T-helper 2 cell (primary cell): ENCODE measurements at regions not wholly inside any gene's neighbourhood (a gene's known extent, or its start where the extent isn't known, plus 50 kb on each side); places are given as distances from the start of the nearest gene placed in this dataset.
"Not testable (repeated sequence)": the region's sequence is repeated elsewhere in the genome, so short reads cannot be mapped to it uniquely, and the experiment has no call there.

Experiments used
- DNase-seq, 5 experiments: peaks; one replicate each; pipeline versions ENCODE4 v3.0.0 to v3.0.0-alpha.2; 2012 to 2022

DNA sequence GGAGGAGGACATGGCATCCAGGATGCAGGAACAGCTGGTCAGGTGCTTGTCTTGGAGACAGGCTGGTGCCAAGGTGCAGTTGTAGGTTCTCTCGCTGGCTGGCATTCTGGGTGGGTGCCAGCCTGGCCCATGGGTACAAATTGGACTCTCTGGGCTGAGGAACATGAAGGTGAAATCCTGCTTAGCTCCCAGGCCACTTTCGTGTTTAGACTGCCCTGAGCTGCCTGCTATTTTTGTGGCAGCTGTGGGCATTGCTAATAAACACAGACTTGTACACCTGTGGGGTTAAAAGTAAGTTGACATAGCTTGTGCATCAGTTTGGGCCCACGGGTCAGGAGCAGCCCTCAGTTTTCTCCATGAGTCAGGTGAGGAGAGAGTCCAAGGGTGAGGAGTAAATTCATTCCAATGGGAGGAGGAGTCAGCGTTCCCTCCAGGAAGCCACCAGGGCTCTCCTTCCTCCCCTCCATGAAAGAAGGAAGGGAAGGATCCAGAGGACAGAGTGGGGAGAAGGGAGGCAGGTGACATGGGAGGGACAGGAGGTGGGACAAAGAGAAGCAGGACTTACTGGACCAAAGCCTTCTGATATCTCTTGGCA, 380.0 kb downstream of the GLRX3 start:
- DNase-seq = no peak

DNA sequence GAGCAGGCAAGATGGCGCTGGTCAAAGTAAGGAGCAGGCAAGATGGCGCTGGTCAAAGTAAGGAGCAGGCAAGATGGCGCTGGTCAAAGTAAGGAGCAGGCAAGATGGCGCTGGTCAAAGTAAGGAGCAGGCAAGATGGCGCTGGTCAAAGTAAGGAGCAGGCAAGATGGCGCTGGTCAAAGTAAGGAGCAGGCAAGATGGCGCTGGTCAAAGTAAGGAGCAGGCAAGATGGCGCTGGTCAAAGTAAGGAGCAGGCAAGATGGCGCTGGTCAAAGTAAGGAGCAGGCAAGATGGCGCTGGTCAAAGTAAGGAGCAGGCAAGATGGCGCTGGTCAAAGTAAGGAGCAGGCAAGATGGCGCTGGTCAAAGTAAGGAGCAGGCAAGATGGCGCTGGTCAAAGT, 382.7 kb downstream of the GLRX3 start:
- DNase-seq = not testable (repeated sequence)

- no peak for DNase-seq
Measured at GRCh38 chr10:130519791-130520190, 383.6 kb downstream of the GLRX3 start.

DNA sequence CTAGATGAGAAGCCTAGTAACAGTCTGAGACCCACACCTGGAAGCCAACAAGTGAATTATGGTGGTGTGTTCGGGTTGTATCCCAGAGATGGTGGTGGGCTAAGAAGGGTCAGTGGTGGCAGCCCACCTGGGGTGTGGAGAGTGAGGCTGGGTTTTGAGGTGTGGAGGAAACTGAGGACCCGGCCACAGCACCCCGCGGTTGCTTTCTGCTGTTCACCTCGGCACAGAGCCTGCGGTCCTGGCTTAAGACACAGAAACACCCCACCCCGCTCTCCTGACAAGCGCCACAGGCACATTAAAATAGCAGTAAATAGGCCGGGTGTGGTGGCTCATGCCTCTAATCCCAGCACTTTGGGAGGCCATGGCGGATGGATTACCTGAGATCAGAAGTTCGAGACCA, 395.1 kb downstream of the GLRX3 start:
- no peak for DNase-seq

DNA sequence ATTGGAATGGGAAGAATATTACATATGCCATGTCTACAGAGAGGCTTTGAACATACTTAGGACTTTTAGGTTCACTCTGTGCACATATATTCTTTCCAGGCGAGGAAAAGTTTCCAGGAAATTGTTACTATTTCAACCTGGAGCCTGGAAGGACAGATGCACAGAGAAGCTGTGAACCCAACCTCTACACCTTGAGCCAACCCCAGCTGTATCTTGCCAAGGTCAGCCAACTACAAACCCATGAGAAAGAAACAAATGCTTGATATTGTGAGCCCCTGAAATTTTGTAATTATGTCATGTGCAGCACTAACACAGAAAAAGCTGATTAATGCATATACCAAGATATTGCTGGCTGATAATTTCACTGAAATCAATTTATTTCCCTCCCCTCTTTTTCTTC, 404.9 kb downstream of the GLRX3 start:
- no peak for DNase-seq

- DNase-seq = no peak
Measured at GRCh38 chr10:130542761-130543160, 406.6 kb downstream of the GLRX3 start.

GRCh38 chr10:130543794-130544193, 407.6 kb downstream of the GLRX3 start:
- DNase-seq = no peak

DNA sequence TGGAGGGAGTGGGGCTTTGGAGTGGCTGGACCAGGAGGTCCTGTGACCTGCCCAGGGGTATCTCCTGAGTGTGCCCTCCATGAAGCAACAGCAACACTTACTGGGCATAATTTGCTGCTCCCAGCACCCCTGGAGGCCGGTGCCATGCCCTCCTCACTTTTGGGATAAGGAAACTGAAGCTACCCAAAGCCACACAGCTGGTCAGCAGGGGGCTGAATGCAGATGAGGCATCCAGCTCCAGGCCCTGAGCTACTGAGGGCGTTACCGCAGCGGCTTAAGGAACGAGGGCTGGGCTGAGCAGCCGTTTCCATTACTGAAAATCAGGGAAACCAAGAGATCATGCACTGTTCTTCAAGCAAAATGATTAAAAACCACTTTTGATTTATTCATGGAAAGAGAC, 408.9 kb downstream of the GLRX3 start:
- DNase-seq = no peak

- DNase-seq = no peak
Measured at GRCh38 chr10:130545697-130546096, 409.5 kb downstream of the GLRX3 start.

DNA sequence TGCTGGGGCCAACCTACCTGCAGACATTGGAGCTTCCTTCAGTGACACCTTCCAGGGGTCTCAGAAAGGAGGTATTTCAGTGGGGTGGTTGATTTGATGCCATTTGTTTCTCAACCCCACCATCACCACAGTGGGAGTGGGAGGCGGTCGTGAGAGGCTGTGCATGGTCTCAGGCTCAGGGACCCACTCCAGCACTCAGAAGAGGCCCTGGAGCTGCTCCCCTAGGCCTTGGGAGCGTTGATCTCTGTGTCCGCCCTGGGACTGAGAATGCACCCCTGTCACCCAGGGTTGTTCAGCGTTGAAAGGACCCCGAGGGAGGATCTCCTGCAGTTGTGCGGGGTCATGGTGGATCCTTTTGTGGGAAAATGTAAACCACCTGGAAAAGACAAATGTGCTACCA, 410.6 kb downstream of the GLRX3 start:
- no peak for DNase-seq

DNA sequence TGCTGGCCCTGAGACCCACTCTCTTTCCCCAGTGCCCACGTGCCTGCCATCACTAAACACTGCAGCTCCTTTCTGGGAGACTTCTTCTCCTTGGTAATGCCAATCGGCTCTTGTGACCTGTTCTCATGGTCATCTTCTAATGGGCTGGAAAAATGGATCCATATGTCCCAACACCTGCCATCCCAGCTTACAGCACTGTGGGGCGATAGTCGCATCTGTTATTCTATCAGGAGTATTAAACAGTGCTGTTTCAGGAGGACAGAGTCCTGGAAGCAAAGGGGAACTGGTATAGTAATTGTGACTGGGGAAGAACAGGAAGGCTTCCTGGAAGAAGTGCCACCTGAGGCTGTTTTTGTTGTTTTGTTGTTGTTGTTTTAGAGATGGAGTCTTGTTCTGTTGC, 411.2 kb downstream of the GLRX3 start:
- no peak for DNase-seq

- DNase-seq = no peak
Measured at GRCh38 chr10:130550952-130551674, 414.9 kb downstream of the GLRX3 start.

DNA sequence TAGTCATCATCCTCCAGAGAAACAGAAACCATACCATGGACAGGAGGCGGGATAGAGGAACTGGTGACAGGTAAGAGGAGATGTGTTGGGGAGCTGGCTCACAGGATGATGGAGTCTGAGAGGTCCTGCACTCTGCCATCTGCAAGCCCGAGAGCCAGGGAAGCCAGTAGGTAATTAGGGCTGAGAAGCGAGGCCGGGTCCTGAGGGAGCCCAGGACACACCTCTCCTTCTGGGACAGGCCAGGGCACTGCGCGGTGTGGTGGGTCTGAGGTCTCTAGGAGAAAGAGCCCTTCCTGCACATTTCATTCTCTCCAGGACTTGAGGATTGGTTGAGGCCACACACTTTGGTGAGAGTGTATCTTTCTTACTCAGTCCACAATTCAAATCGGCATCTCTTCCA, 415.5 kb downstream of the GLRX3 start:
- DNase-seq = no peak

- no peak for DNase-seq
Measured at GRCh38 chr10:130553826-130554225, 417.6 kb downstream of the GLRX3 start.

- no peak for DNase-seq
Measured at GRCh38 chr10:130554701-130555410, 418.7 kb downstream of the GLRX3 start.

- no peak for DNase-seq
Measured at GRCh38 chr10:130555411-130555750, 419.2 kb downstream of the GLRX3 start.

- no peak for DNase-seq
Measured at GRCh38 chr10:130557181-130557845, 421.1 kb downstream of the GLRX3 start.

DNA sequence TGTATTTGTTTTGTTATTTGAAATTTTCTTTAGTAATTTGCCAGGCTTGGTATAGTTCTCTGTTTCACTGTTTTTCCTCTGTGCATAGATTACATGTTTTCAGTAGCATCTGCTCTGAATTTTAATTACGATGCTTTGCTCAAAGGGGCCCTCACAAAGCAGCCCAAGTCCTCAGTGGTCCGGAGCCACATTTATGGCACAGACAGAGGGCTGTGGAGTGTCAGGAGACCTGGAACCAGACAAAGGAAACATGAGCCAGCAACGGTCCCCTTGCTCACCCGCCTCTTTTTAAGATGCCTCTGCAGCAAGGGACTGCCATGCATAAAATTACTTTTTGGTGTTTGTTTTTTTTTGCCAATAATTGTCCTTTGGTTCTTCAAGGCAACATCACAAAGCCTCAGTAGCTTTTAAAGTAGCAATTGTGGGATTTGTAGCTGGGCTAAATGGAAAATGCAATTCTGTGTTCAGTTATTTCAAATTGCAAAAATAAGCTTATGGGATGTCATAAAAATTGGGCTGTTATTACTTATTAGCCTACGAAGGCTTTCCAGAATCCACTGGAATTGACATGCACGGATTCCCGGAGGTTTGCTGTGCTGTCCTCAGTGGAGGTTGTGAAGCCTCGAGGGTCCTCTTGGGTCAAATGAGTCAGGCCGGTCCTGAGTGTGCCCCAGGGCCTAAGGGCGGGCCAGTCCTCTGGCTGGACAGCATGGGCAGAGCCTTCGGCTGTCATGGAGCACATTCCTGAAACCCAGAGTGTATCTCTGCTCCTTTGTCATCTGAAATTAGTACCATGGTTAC, 422.8 kb downstream of the GLRX3 start:
- DNase-seq = no peak

- no peak for DNase-seq
Measured at GRCh38 chr10:130559547-130559880, 423.3 kb downstream of the GLRX3 start.

DNA sequence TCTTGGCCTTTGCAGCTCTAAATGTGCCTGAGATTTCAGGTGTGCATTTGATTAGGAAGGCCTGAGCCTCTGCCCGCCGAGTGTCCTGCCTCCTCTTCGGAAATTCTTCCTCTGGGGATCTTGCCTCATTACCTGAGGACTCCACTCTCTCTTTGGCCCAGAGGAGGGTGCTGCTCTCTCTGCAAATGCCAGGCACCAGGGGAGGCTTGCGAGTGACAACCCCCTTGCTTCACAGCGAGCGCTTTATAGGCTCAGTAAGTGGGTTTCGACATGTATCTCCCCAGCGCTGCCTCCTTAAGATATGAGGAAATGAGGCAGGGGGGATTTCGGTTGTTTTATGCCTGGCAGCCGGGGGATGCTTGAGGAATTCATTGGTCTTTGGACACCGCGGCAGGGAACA, 423.9 kb downstream of the GLRX3 start:
- no peak for DNase-seq

- DNase-seq = no peak
Measured at GRCh38 chr10:130560573-130560972, 424.4 kb downstream of the GLRX3 start.

DNA sequence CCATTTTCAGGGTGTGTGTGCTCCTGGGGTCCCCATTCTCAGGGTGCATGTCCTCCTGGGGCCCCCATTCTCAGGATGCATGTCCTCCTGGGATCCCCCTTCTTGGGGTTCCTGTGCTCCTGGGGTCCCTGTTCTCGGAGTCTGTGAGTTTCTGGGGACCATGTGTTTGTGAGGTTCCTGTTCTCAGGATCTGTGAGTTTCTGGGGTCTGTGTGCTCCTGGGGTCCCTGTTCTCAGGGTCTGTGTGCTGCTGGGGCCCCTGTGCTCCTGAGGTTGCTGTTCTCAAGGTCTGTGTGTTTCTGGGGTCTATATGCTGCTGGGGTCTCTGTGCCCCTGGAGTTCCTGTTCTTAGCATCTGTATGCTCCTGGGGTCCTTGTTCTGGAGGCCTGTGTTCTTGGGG, 425.5 kb downstream of the GLRX3 start:
- no peak for DNase-seq

DNA sequence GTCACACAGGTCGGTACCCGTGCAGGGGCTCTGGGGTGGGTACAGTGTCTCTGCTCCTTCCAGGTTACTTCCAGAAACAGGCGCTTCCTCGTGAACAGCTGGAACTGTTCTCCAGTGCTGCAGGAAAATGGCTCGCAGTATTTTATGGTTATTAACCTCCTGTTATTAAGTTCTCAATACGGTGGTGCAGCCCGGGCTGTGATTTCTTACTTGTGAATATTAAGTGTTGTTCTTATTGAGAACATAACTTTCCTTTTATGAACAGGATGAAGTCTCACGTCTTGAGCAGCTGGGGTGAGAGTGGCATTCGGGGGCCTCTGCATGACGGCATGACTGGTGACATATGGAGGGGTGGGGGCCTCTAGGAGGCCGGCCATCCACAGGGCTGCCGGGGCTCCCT, 430.8 kb downstream of the GLRX3 start:
- DNase-seq = no peak
